Effector memory CD4-positive, alpha-beta T cell (primary cell): ENCODE measurements at regions not wholly inside any gene's neighbourhood (a gene's known extent, or its start where the extent isn't known, plus 50 kb on each side); places are given as distances from the start of the nearest gene placed in this dataset.

ENCODE experiments used
- DNase-seq, 3 donors: peaks; one replicate each; pipeline ENCODE4 v3.0.0-alpha.2; 2020
- H3K27ac ChIP-seq: 2 replicates; pipeline ENCODE4 v1.7.0; 2013; ENCODE audit warnings: mild to moderate bottlenecking, low read length, moderate library complexity; ENCODE audit not compliant: insufficient read depth, poor library complexity, severe bottlenecking
- H3K27me3 ChIP-seq: replicated peaks from 2 replicates; pipeline ENCODE4 v1.7.0; 2013; ENCODE audit warnings: mild to moderate bottlenecking, low read length; ENCODE audit not compliant: insufficient read depth, control insufficient read depth, poor library complexity, severe bottlenecking
- H3K36me3 ChIP-seq: 2 replicates; pipeline ENCODE4 v1.7.0; 2013; ENCODE audit warnings: mild to moderate bottlenecking, low read length, moderate library complexity; ENCODE audit not compliant: control insufficient read depth, insufficient read depth
- H3K4me1 ChIP-seq: 2 replicates; pipeline ENCODE4 v1.7.0; 2013; ENCODE audit warnings: low read length, mild to moderate bottlenecking; ENCODE audit not compliant: control insufficient read depth, insufficient read depth, poor library complexity, severe bottlenecking
- H3K4me3 ChIP-seq: 2 replicates; pipeline ENCODE4 v1.7.0; 2013; ENCODE audit warnings: low read length, low read depth, mild to moderate bottlenecking; ENCODE audit not compliant: insufficient read depth, poor library complexity, severe bottlenecking
- H3K9me3 ChIP-seq: 2 replicates; pipeline ENCODE4 v1.7.0; 2013; ENCODE audit warnings: mild to moderate bottlenecking, low read length, moderate library complexity; ENCODE audit not compliant: control insufficient read depth

GRCh38 chr4:181684310-181684709, 558.9 kb upstream of the TENM3 start:
- no peak for DNase-seq
- H3K27ac ChIP-seq, result no peak overlapping the region

GRCh38 chr4:181685461-181685860, 557.7 kb upstream of the TENM3 start:
- no peak for DNase-seq
- Histone ChIP-seq H3K4me1 (no peaks in the 10 kb centered on the region), H3K4me3 (no peak overlapping the region), H3K27me3 (no peaks in the 10 kb centered on the region), H3K9me3 (no peaks in the 10 kb centered on the region), H3K27ac (no peak overlapping the region), H3K36me3 (no peaks in the 10 kb centered on the region)

More at GRCh38 chr4:181684310-181684709, 558.9 kb upstream of the TENM3 start:
- H3K4me1 ChIP-seq, result no peaks in the 10 kb centered on the region
- no peak overlapping the region for H3K4me3 ChIP-seq
- H3K36me3 ChIP-seq, result no peaks in the 10 kb centered on the region
- H3K27me3 ChIP-seq, result no peaks in the 10 kb centered on the region
- H3K9me3 ChIP-seq, result no peaks in the 10 kb centered on the region

DNA sequence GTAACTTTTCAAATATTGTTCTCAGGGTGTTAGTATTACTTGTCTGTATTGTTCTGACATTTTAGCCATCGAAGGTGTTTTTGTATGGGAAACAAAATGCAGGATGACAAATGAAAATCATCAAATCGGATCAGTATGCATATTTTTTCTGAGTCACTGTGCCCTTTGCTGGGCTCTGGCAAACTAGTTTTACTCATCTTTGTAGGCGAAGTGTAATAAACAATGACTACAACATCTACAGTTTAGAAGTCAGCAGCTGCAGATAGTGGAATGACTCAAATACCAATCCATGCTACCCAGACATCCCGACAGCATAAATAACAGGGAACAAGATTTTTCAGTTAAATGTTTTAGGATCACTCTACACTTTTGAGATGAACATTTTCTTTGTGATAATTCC, 557.3 kb upstream of the TENM3 start:
- Histone ChIP-seq H3K4me3 (no peak overlapping the region), H3K4me1 (no peaks in the 10 kb centered on the region), H3K9me3 (no peaks in the 10 kb centered on the region), H3K27ac (no peak overlapping the region), H3K27me3 (no peaks in the 10 kb centered on the region), H3K36me3 (no peaks in the 10 kb centered on the region)
- no peak for DNase-seq

DNA sequence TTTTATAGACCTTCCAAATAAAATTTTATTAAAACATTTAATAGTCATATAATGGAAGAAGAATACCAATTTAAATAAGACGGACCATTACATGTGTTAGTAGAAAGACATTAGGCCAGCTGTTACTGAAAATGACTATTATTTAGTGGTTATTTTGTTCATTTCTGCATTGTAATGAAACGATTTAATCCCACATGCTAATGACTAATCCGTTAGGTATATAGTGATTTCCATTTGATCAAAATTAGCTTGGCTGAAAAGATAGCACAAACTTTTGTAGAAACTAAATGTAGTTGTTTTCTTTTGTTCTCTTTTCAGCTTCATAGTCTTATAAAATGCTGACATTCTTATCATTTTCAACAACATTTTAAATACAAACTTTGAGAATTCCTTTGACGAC, 556.1 kb upstream of the TENM3 start:
- DNase-seq, result no peak
- H3K27ac ChIP-seq, result no peak overlapping the region
- no peaks in the 10 kb centered on the region for H3K4me1 ChIP-seq
- no peaks in the 10 kb centered on the region for H3K27me3 ChIP-seq
- H3K9me3 ChIP-seq, result no peaks in the 10 kb centered on the region
- H3K4me3 ChIP-seq, result no peak overlapping the region
- no peaks in the 10 kb centered on the region for H3K36me3 ChIP-seq

GRCh38 chr4:181688432-181688831, 554.8 kb upstream of the TENM3 start:
- Histone ChIP-seq H3K4me1 (no peaks in the 10 kb centered on the region), H3K27me3 (no peaks in the 10 kb centered on the region), H3K27ac (no peak overlapping the region), H3K4me3 (no peak overlapping the region), H3K36me3 (no peaks in the 10 kb centered on the region), H3K9me3 (no peaks in the 10 kb centered on the region)
- no peak for DNase-seq

- H3K27me3 ChIP-seq, result no peaks in the 10 kb centered on the region
- H3K9me3 ChIP-seq, result no peaks in the 10 kb centered on the region
- H3K4me3 ChIP-seq, result no peak overlapping the region
- no peak overlapping the region for H3K27ac ChIP-seq
- no peak for DNase-seq
- no peaks in the 10 kb centered on the region for H3K4me1 ChIP-seq
- H3K36me3 ChIP-seq, result no peaks in the 10 kb centered on the region
Observed at GRCh38 chr4:181688872-181689271, 554.3 kb upstream of the TENM3 start.

DNA sequence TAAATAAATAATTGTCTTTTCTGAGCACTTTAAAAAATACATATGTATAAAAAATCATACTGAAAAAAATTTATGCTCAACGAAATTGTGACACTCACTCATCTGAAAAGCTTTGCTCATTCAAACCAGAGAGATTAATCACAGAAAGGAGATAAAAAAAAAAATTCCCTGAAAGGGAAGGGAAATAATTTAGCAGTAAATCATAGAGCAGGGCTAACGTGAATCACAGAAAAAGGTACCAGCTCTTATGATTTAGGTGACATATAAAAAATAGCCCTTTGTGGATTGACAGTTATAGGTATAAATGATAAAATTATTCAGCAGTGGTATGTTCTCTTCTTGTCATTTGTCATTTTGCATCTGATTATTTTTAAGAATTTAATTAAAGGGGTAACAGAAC, 552.7 kb upstream of the TENM3 start:
- H3K9me3 ChIP-seq, result no peaks in the 10 kb centered on the region
- DNase-seq, result no peak
- no peak overlapping the region for H3K4me3 ChIP-seq
- no peaks in the 10 kb centered on the region for H3K4me1 ChIP-seq
- H3K36me3 ChIP-seq, result no peaks in the 10 kb centered on the region
- H3K27ac ChIP-seq, result no peak overlapping the region
- no peaks in the 10 kb centered on the region for H3K27me3 ChIP-seq

GRCh38 chr4:181692965-181693364, 550.2 kb upstream of the TENM3 start:
- H3K36me3 ChIP-seq, result no peaks in the 10 kb centered on the region
- H3K4me3 ChIP-seq, result no peak overlapping the region
- H3K27ac ChIP-seq, result no peak overlapping the region
- H3K9me3 ChIP-seq, result no peaks in the 10 kb centered on the region
- H3K27me3 ChIP-seq, result no peaks in the 10 kb centered on the region
- H3K4me1 ChIP-seq, result no peaks in the 10 kb centered on the region
- DNase-seq, result no peak

DNA sequence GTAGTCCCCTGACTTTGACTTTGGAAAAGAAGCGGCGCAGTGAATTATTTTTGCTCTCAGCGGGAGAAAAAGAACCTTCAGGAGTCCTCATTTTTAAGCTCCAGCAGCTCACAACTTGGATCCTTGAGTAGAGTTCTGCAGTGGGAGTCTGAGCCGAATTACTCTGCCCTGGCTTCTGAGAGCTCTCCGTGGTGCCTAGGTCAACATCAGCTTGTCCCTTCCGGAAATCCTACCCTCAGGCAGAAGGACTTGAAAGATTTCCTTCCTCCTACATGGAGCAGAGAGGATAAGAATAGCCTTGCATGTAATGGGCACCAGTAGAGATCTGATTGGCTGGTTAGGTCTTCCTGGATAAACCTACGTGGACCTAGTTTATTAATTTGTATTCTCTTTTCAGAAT, 549.7 kb upstream of the TENM3 start:
- Histone ChIP-seq H3K4me1 (no peaks in the 10 kb centered on the region), H3K27ac (no peak overlapping the region), H3K4me3 (no peak overlapping the region), H3K27me3 (no peaks in the 10 kb centered on the region), H3K36me3 (no peaks in the 10 kb centered on the region), H3K9me3 (no peaks in the 10 kb centered on the region)
- DNase-seq, result no peak

DNA sequence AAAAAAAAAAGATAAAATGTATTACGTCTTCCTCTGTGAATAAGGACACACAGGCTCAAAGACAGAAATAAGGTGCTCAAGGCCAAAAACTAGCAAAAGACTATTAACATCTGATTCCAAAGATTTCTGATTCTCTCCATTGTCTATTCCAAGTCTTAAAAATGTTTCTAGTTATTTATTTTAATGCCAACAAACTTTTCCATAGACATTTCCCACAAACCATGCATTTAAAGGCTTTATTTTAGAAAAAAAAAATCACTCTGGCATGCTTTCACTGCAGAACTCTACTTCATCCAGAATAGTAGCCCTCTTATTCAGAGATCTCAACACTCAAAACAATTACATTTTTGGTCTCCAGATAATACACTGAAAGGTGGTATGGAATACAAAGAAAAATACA, 545.0 kb upstream of the TENM3 start:
- Histone ChIP-seq H3K27me3 (no peaks in the 10 kb centered on the region), H3K36me3 (no peaks in the 10 kb centered on the region), H3K27ac (no peak overlapping the region), H3K4me1 (no peaks in the 10 kb centered on the region), H3K4me3 (no peak overlapping the region), H3K9me3 (no peaks in the 10 kb centered on the region)
- DNase-seq, result no peak

GRCh38 chr4:181701214-181701613, 542.0 kb upstream of the TENM3 start:
- no peaks in the 10 kb centered on the region for H3K27me3 ChIP-seq
- no peak overlapping the region for H3K4me3 ChIP-seq
- no peaks in the 10 kb centered on the region for H3K36me3 ChIP-seq
- no peak overlapping the region for H3K27ac ChIP-seq
- no peaks in the 10 kb centered on the region for H3K9me3 ChIP-seq
- DNase-seq, result no peak
- H3K4me1 ChIP-seq, result no peaks in the 10 kb centered on the region
